ENCODE measurements at regions not wholly inside any gene's neighbourhood (a gene's known extent, or its start where the extent isn't known, plus 50 kb on each side); places are given as distances from the start of the nearest gene placed in this dataset.

DNA sequence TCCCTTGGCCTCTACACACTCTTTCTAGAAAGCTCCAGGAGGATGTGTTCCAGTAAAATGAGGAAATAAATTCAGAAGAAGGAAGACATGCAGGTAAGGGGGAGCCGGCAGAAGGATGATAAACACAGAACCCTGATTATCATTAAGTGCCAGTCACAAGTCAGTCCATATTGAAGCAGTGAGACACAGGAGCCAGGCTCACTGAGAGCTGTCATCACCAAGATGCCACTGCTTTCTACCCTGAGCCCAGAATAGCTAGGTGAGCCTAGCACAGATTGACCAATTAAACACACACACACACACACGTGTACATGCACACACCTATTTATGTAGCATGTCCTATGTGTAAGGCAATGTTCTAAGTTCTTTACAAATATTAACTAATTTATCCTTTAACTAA lies 211.4 kb upstream of the IPO5 start:
- Histone ChIP-seq H3K27ac (ENCODE audit: low read length in 2 of 2) (no peak overlapping the region), H3K36me3 (replicated peaks in 1 of 2; ENCODE audit: control extremely low read depth in 1 of 2, control insufficient read depth in 1 of 2, extremely low read depth in 1 of 2, insufficient read depth in 2 of 2, low read length in 1 of 2) (no peaks in the 10 kb centered on the region), H3K9ac (ENCODE audit: low read length) (no peak overlapping the region), H4K20me1 (ENCODE audit: control insufficient read depth, insufficient read depth, low read length, poor library complexity, severe bottlenecking) (no peaks in the 10 kb centered on the region), H3K79me2 (ENCODE audit: control insufficient read depth, insufficient read depth, low read length) (no peaks in the 10 kb centered on the region), H2AFZ (ENCODE audit: insufficient read depth, low read depth, low read length, poor library complexity, severe bottlenecking) (no peak overlapping the region), H3K4me1 (ENCODE audit: control insufficient read depth in 2 of 2, insufficient read depth in 2 of 2, low read length in 2 of 2) (no peaks in the 10 kb centered on the region), H3K4me3 (ENCODE audit: control extremely low read depth in 1 of 5, extremely low read depth in 1 of 5, insufficient read depth in 1 of 5, low read depth in 2 of 5, low read length in 4 of 5) (no peak overlapping the region), H3K4me2 (replicated peaks; ENCODE audit: low read depth, low read length, poor library complexity, severe bottlenecking) (no peak overlapping the region), H3K9me3 (ENCODE audit: control extremely low read depth in 1 of 3, control insufficient read depth in 2 of 3, insufficient read depth in 1 of 3, low read length in 2 of 3) (no peaks in the 10 kb centered on the region), H3K27me3 (replicated peaks in 1 of 4; ENCODE audit: control extremely low read depth in 1 of 4, control insufficient read depth in 3 of 4, insufficient read depth in 4 of 4, low read length in 3 of 4) (no peaks in the 10 kb centered on the region)
- POLR2A ChIA-PET = no interaction called here
- Mint-ChIP-seq H3K4me1 (no peaks in the 10 kb centered on the region), H3K9me3 (ENCODE audit: insufficient read depth) (no peaks in the 10 kb centered on the region), H3K27ac (no peak overlapping the region), H3K27me3 (no peaks in the 10 kb centered on the region), H3K4me3 (no peak overlapping the region)
- ATAC-seq (ENCODE audit: low read depth) (no peak), DNase-seq (no peak)
- CTCF ChIA-PET = no interaction called here
- TF ChIP-seq EZH2 (IDR thresholded peaks at IDR 0.05; ENCODE audit: borderline replicate concordance, insufficient read depth, low read depth, low read length, poor library complexity, severe bottlenecking) = no peak
- TF ChIP-seq, protein P1, sequence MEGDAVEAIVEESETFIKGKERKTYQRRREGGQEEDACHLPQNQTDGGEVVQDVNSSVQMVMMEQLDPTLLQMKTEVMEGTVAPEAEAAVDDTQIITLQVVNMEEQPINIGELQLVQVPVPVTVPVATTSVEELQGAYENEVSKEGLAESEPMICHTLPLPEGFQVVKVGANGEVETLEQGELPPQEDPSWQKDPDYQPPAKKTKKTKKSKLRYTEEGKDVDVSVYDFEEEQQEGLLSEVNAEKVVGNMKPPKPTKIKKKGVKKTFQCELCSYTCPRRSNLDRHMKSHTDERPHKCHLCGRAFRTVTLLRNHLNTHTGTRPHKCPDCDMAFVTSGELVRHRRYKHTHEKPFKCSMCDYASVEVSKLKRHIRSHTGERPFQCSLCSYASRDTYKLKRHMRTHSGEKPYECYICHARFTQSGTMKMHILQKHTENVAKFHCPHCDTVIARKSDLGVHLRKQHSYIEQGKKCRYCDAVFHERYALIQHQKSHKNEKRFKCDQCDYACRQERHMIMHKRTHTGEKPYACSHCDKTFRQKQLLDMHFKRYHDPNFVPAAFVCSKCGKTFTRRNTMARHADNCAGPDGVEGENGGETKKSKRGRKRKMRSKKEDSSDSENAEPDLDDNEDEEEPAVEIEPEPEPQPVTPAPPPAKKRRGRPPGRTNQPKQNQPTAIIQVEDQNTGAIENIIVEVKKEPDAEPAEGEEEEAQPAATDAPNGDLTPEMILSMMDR (IDR thresholded peaks at IDR 0.05) = no peak
- WGBS (ENCODE audit: insufficient coverage) = 80% methylated on average over 1 of the region's 2 CpGs
- intact Hi-C loops (cut with micrococcal nuclease) = no loop called here

DNA sequence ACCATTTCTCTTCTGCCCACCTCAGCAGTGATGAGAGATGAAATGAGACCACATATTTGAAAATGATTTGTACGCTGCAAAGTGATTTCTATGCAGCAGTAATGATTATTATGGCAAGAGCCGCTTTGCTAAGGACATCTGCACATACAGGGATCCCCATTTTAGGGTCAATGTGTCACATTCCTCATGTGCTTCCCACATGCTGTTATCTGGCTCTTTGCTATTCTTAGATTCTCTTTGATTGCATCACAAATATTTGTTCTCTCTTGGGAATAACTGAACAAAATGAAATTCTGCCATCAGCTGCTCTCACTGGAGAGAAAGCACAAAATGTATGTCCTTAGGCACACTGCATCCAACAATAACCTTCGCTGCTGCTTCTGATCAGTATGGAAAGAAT lies 209.5 kb upstream of the IPO5 start:
- Mint-ChIP-seq H3K27me3 (no peaks in the 10 kb centered on the region), H3K4me1 (no peaks in the 10 kb centered on the region), H3K4me3 (no peak overlapping the region), H3K27ac (no peak overlapping the region), H3K9me3 (ENCODE audit: insufficient read depth) (no peaks in the 10 kb centered on the region)
- Histone ChIP-seq H3K27ac (ENCODE audit: low read length in 2 of 2) (no peak overlapping the region), H4K20me1 (ENCODE audit: control insufficient read depth, insufficient read depth, low read length, poor library complexity, severe bottlenecking) (no peaks in the 10 kb centered on the region), H3K9ac (ENCODE audit: low read length) (no peak overlapping the region), H3K4me1 (ENCODE audit: control insufficient read depth in 2 of 2, insufficient read depth in 2 of 2, low read length in 2 of 2) (no peaks in the 10 kb centered on the region), H3K27me3 (replicated peaks in 1 of 4; ENCODE audit: control extremely low read depth in 1 of 4, control insufficient read depth in 3 of 4, insufficient read depth in 4 of 4, low read length in 3 of 4) (no peaks in the 10 kb centered on the region), H2AFZ (ENCODE audit: insufficient read depth, low read depth, low read length, poor library complexity, severe bottlenecking) (no peak overlapping the region), H3K4me2 (replicated peaks; ENCODE audit: low read depth, low read length, poor library complexity, severe bottlenecking) (no peak overlapping the region), H3K4me3 (ENCODE audit: control extremely low read depth in 1 of 5, extremely low read depth in 1 of 5, insufficient read depth in 1 of 5, low read depth in 2 of 5, low read length in 4 of 5) (no peak overlapping the region), H3K79me2 (ENCODE audit: control insufficient read depth, insufficient read depth, low read length) (no peaks in the 10 kb centered on the region), H3K9me3 (ENCODE audit: control extremely low read depth in 1 of 3, control insufficient read depth in 2 of 3, insufficient read depth in 1 of 3, low read length in 2 of 3) (peaks cover 0 to 6% (median 0%) of the 10 kb centered on the region in 3 donors), H3K36me3 (replicated peaks in 1 of 2; ENCODE audit: control extremely low read depth in 1 of 2, control insufficient read depth in 1 of 2, extremely low read depth in 1 of 2, insufficient read depth in 2 of 2, low read length in 1 of 2) (no peaks in the 10 kb centered on the region)
- intact Hi-C loops (cut with micrococcal nuclease) = no loop called here
- DNase-seq (no peak), ATAC-seq (ENCODE audit: low read depth) (no peak)
- TF ChIP-seq, protein P1 (IDR thresholded peaks at IDR 0.05) = no peak
- no peak for TF ChIP-seq EZH2 (IDR thresholded peaks at IDR 0.05; ENCODE audit: borderline replicate concordance, insufficient read depth, low read depth, low read length, poor library complexity, severe bottlenecking)
- CTCF ChIA-PET = no interaction called here
- WGBS (ENCODE audit: insufficient coverage) = 80% methylated on average over 3 of the region's 3 CpGs
- POLR2A ChIA-PET = no interaction called here

Data from B cell (primary cell).